Lung (tissue), 11 donors: ENCODE measurements at regions not wholly inside any gene's neighbourhood (a gene's known extent, or its start where the extent isn't known, plus 50 kb on each side); places are given as distances from the start of the nearest gene placed in this dataset.
A peak's percentile ranks its signal among the peaks of the same experiment; 100 is the strongest.

Experiments used
- ATAC-seq: fragments of 200-7000 bp; cut with Tn5 transposase; one replicate; pipeline ENCODE4 v1.9.1; 2020; ENCODE audit warnings: moderate number of reproducible peaks; ENCODE audit not compliant: insufficient read depth, low FRiP score
- DNase-seq, 3 donors: peaks; one replicate each; pipeline ENCODE4 v3.0.0-alpha.2; 2013 to 2017
- H3K27ac ChIP-seq, 2 donors: one replicate each; pipeline ENCODE4 v1.5.1; 2013; ENCODE audit warnings: mild to moderate bottlenecking in 2 of 2, moderate library complexity in 2 of 2, control low read depth in 1 of 2, inconsistent platforms in 1 of 2, low read depth in 1 of 2, low read length in 1 of 2
- H3K27me3 ChIP-seq, 3 donors: one replicate each; pipeline ENCODE4 v1.5.1; 2013; ENCODE audit warnings: low read length in 2 of 3; ENCODE audit not compliant: control insufficient read depth in 3 of 3, insufficient read depth in 3 of 3
- H3K36me3 ChIP-seq, 4 donors: one replicate each; pipeline ENCODE4 v1.5.1; 2013; ENCODE audit warnings: low read length in 4 of 4, mild to moderate bottlenecking in 1 of 4, moderate library complexity in 1 of 4; ENCODE audit not compliant: control insufficient read depth in 4 of 4, insufficient read depth in 4 of 4
- H3K4me1 ChIP-seq, 5 donors: one replicate each; pipeline ENCODE4 v1.5.1; 2013; ENCODE audit warnings: low read length in 5 of 5, mild to moderate bottlenecking in 2 of 5, moderate library complexity in 1 of 5; ENCODE audit not compliant: control insufficient read depth in 5 of 5, insufficient read depth in 5 of 5
- H3K4me3 ChIP-seq: one replicate; pipeline ENCODE4 v1.5.1; 2013; ENCODE audit warnings: mild to moderate bottlenecking, control low read depth, moderate library complexity
- H3K9ac ChIP-seq, 2 donors: one replicate each; pipeline ENCODE4 v1.5.1; 2013; ENCODE audit warnings: low read length in 2 of 2, control low read depth in 1 of 2; ENCODE audit not compliant: insufficient read depth in 1 of 2
- H3K9me3 ChIP-seq, 4 donors: one replicate each; pipeline ENCODE4 v1.5.1; 2013; ENCODE audit warnings: low read length in 3 of 4, mild to moderate bottlenecking in 1 of 4, moderate library complexity in 1 of 4; ENCODE audit not compliant: control insufficient read depth in 4 of 4, insufficient read depth in 3 of 4
- CTCF ChIP-seq: IDR thresholded peaks from 2 replicates; pipeline ENCODE4 v1.5.1; 2012; ENCODE audit warnings: mild to moderate bottlenecking; ENCODE audit errors: control extremely low read depth, extremely low read depth
- WGBS, 2 donors: extraction: QIAGEN DNeasy Blood & Tissue Kit; methylation state at CpG; one replicate each; pipeline ENCODE4 v1.1.7; 2013; 5-methylcytosine and 5-hydroxymethylcytosine counted together
- donor health status: control.
- donor health status: control.
- donor health status: Bipolar disorder and iron deficiency.
- donor health status: healthy.
- donor health status: DM: yes; HTN: yes; CAD: no.

- Histone ChIP-seq H3K27ac (no peak overlapping the region), H3K27me3 (no peaks in the 10 kb centered on the region), H3K36me3 (no peaks in the 10 kb centered on the region), H3K9me3 (no peaks in the 10 kb centered on the region), H3K4me1 (peaks cover 0 to 17% (median 0%) of the 10 kb centered on the region in 5 donors), H3K9ac (no peak overlapping the region), H3K4me3 (no peak overlapping the region)
- no peak for TF ChIP-seq CTCF
- 96 to 98% methylated on average over 3 of the region's 3 CpGs for WGBS, 2 donors
- no peak for ATAC-seq
- no peak for DNase-seq
Measured at GRCh38 chr6:113143206-113143605, 713.9 kb upstream of the MARCKS start.

GRCh38 chr6:113144117-113144516 lies 713.0 kb upstream of the MARCKS start:
- no peak for TF ChIP-seq CTCF
- DNase-seq (no peak), ATAC-seq (no peak)
- 90 to 91% methylated on average over 3 of the region's 3 CpGs for WGBS, 2 donors
- Histone ChIP-seq H3K4me3 (no peak overlapping the region), H3K9me3 (no peaks in the 10 kb centered on the region), H3K27ac (no peak overlapping the region), H3K27me3 (no peaks in the 10 kb centered on the region), H3K4me1 (peaks cover 0 to 24% (median 0%) of the 10 kb centered on the region in 5 donors), H3K9ac (no peak overlapping the region), H3K36me3 (no peaks in the 10 kb centered on the region)

GRCh38 chr6:113146878-113147277 lies 710.3 kb upstream of the MARCKS start:
- Histone ChIP-seq H3K4me1 (peaks cover 0 to 24% (median 0%) of the 10 kb centered on the region in 5 donors), H3K4me3 (no peak overlapping the region), H3K9ac (no peak overlapping the region), H3K36me3 (no peaks in the 10 kb centered on the region), H3K9me3 (peaks cover 0 to 3% (median 0%) of the 10 kb centered on the region in 4 donors), H3K27ac (no peak overlapping the region), H3K27me3 (no peaks in the 10 kb centered on the region)
- DNase-seq = peak in 1 of 3 donors; percentile 20
- 77 to 88% methylated on average over 1 of the region's 1 CpG for WGBS, 2 donors
- no peak for ATAC-seq
- no peak for TF ChIP-seq CTCF

- H3K9me3 ChIP-seq = peaks cover 0 to 3% (median 0%) of the 10 kb centered on the region in 4 donors
- no peak overlapping the region for H3K9ac ChIP-seq
- no peak overlapping the region for H3K4me3 ChIP-seq
- H3K36me3 ChIP-seq = no peaks in the 10 kb centered on the region
- ATAC-seq = no peak
- no peak for TF ChIP-seq CTCF
- H3K27me3 ChIP-seq = no peaks in the 10 kb centered on the region
- DNase-seq = peak in 2 of 3 donors; percentile 46 to 59
- no peak overlapping the region for H3K27ac ChIP-seq
- WGBS, 2 donors = 94 to 97% methylated on average over 2 of the region's 2 CpGs
- H3K4me1 ChIP-seq = peaks cover 0 to 20% (median 0%) of the 10 kb centered on the region in 5 donors
Measured at GRCh38 chr6:113147544-113147943, 709.6 kb upstream of the MARCKS start.
